ENCODE measurements at regions not wholly inside any gene's neighbourhood (a gene's known extent, or its start where the extent isn't known, plus 50 kb on each side); places are given as distances from the start of the nearest gene placed in this dataset.
"Not testable (repeated sequence)": the region's sequence is repeated elsewhere in the genome, so short reads cannot be mapped to it uniquely, and the experiment has no call there.

- ChIA-PET POLR2A (no interaction called here), CTCF (no interaction called here)
- no peak for TF ChIP-seq CTCF (IDR thresholded peaks at IDR 0.05; ENCODE audit: low read depth, low read length)
- no peak for DNase-seq (ENCODE audit: low read depth, low spot score)
- Histone ChIP-seq H3K9me3 (ENCODE audit: control insufficient read depth, insufficient read depth, low read length) (peaks cover 5% of the 10 kb centered on the region; the same call in 1 of the 2 replicates), H3K27me3 (ENCODE audit: control insufficient read depth, insufficient read depth, low read length) (peaks cover 30% of the 10 kb centered on the region), H3K27ac (ENCODE audit: low read depth, low read length) (no peak overlapping the region), H3K4me3 (ENCODE audit: low read depth, low read length) (no peak overlapping the region)
These were observed 103.5 kb upstream of the SIMC1 start for GRCh38 chr5:176134529-176135223.

- CTCF ChIA-PET; H3K9me3 ChIP-seq (ENCODE audit: control insufficient read depth, insufficient read depth, low read length); DNase-seq (ENCODE audit: low read depth, low spot score); H3K4me3 ChIP-seq (ENCODE audit: low read depth, low read length); H3K27ac ChIP-seq (ENCODE audit: low read depth, low read length); POLR2A ChIA-PET: not testable (repeated sequence)
- peaks cover 15% of the 10 kb centered on the region for H3K27me3 ChIP-seq (ENCODE audit: control insufficient read depth, insufficient read depth, low read length)
These were observed 98.1 kb upstream of the SIMC1 start for GRCh38 chr5:176140138-176140537.

GRCh38 chr5:176144508-176144907 is 93.7 kb upstream of the SIMC1 start:
- H3K9me3 ChIP-seq (ENCODE audit: control insufficient read depth, insufficient read depth, low read length), result no peaks in the 10 kb centered on the region; the same call in 1 of the 2 replicates
- no peak overlapping the region for H3K4me3 ChIP-seq (ENCODE audit: low read depth, low read length)
- ChIA-PET CTCF (no interaction called here), POLR2A (no interaction called here)
- H3K27me3 ChIP-seq (ENCODE audit: control insufficient read depth, insufficient read depth, low read length), result peaks cover 17% of the 10 kb centered on the region
- no peak for DNase-seq (ENCODE audit: low read depth, low spot score)
- H3K27ac ChIP-seq (ENCODE audit: low read depth, low read length), result no peak overlapping the region
- no peak for TF ChIP-seq CTCF (IDR thresholded peaks at IDR 0.05; ENCODE audit: low read depth, low read length)

- CTCF ChIA-PET; POLR2A ChIA-PET; DNase-seq (ENCODE audit: low read depth, low spot score); H3K9me3 ChIP-seq (ENCODE audit: control insufficient read depth, insufficient read depth, low read length); H3K4me3 ChIP-seq (ENCODE audit: low read depth, low read length); H3K27ac ChIP-seq (ENCODE audit: low read depth, low read length): not testable (repeated sequence)
- peaks cover 11% of the 10 kb centered on the region for H3K27me3 ChIP-seq (ENCODE audit: control insufficient read depth, insufficient read depth, low read length)
These were observed 88.3 kb upstream of the SIMC1 start for GRCh38 chr5:176149948-176150347.

GRCh38 chr5:176151281-176151680 is 86.9 kb upstream of the SIMC1 start:
- CTCF ChIA-PET, result interaction anchor here (2.0 kb wide), 1 partner anchor 421 kb away, joined by 8 read pairs; no protein-coding TSS in a partner anchor

More at GRCh38 chr5:176151281-176151680, 86.9 kb upstream of the SIMC1 start:
- POLR2A ChIA-PET, result interaction anchor here (1.1 kb wide), 1 partner anchor 20 kb away, joined by 3 read pairs; no protein-coding TSS in a partner anchor
- DNase-seq (ENCODE audit: low read depth, low spot score), result peak; percentile 55
- Histone ChIP-seq H3K4me3 (ENCODE audit: low read depth, low read length) (no peak overlapping the region), H3K9me3 (ENCODE audit: control insufficient read depth, insufficient read depth, low read length) (no peaks in the 10 kb centered on the region), H3K27ac (ENCODE audit: low read depth, low read length) (peak overlapping the region; percentile 25), H3K27me3 (ENCODE audit: control insufficient read depth, insufficient read depth, low read length) (peaks cover 7% of the 10 kb centered on the region)
- TF ChIP-seq CTCF (IDR thresholded peaks at IDR 0.05; ENCODE audit: low read depth, low read length), result 0 out of 2 replicates have a peak, but pooled peaks have one; percentile 8
